ENCODE measurements at regions not wholly inside any gene's neighbourhood (a gene's known extent, or its start where the extent isn't known, plus 50 kb on each side); places are given as distances from the start of the nearest gene placed in this dataset.

- Mint-ChIP-seq H3K4me1 (peaks cover 6% of the 10 kb centered on the region), H3K4me3 (no peak overlapping the region), H3K36me3 (ENCODE audit: low read depth) (no peaks in the 10 kb centered on the region), H3K27me3 (ENCODE audit: low read depth) (no peaks in the 10 kb centered on the region), H3K9me3 (peaks cover 3% of the 10 kb centered on the region), H3K27ac (ENCODE audit: unreplicated experiment) (peak overlapping the region; percentile 8)
- no peak for TF ChIP-seq CTCF (conservative IDR thresholded peaks at IDR 0.05)
- no peak for DNase-seq (ENCODE audit: low read depth, low spot score)
These were observed 313.3 kb downstream of the MBD2 start for GRCh38 chr18:53911200-53911599.

DNA sequence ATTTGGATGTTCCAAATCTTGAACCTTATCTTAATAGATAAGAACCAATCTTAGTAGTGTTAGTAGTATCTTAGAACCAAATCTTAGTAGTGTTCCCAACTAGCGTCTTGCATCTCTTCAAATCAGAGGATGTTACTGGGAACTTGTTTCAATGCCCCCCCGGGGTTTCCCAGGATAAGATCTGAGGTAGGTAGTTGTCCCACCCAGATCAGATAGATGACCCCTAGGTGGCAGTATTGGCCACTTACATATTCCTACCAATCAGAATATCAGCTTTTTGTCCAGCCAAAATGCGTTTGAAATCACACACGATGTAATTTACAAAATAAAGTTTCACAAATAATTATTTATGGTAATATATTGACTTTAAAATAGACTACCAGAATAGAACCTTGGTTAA lies 314.8 kb downstream of the MBD2 start:
- TF ChIP-seq CTCF (conservative IDR thresholded peaks at IDR 0.05), result no peak
- Mint-ChIP-seq H3K27ac (ENCODE audit: unreplicated experiment) (no peak overlapping the region), H3K36me3 (ENCODE audit: low read depth) (no peaks in the 10 kb centered on the region), H3K9me3 (no peaks in the 10 kb centered on the region), H3K4me3 (no peak overlapping the region), H3K27me3 (ENCODE audit: low read depth) (no peaks in the 10 kb centered on the region), H3K4me1 (peaks cover 6% of the 10 kb centered on the region)
- DNase-seq (ENCODE audit: low read depth, low spot score), result no peak

- Mint-ChIP-seq H3K4me3 (no peak overlapping the region), H3K27ac (ENCODE audit: unreplicated experiment) (no peak overlapping the region), H3K9me3 (no peaks in the 10 kb centered on the region), H3K36me3 (ENCODE audit: low read depth) (no peaks in the 10 kb centered on the region), H3K27me3 (ENCODE audit: low read depth) (no peaks in the 10 kb centered on the region), H3K4me1 (peaks cover 6% of the 10 kb centered on the region)
- TF ChIP-seq CTCF (conservative IDR thresholded peaks at IDR 0.05), result no peak
- no peak for DNase-seq (ENCODE audit: low read depth, low spot score)
These were observed 316.5 kb downstream of the MBD2 start for GRCh38 chr18:53907921-53908320.

GRCh38 chr18:53906681-53907080 lies 317.8 kb downstream of the MBD2 start:
- Mint-ChIP-seq H3K27me3 (ENCODE audit: low read depth) (no peaks in the 10 kb centered on the region), H3K9me3 (no peaks in the 10 kb centered on the region), H3K27ac (ENCODE audit: unreplicated experiment) (no peak overlapping the region), H3K36me3 (ENCODE audit: low read depth) (no peaks in the 10 kb centered on the region), H3K4me3 (no peak overlapping the region), H3K4me1 (peaks cover 6% of the 10 kb centered on the region)
- no peak for DNase-seq (ENCODE audit: low read depth, low spot score)
- no peak for TF ChIP-seq CTCF (conservative IDR thresholded peaks at IDR 0.05)

GRCh38 chr18:53894675-53895442 lies 329.6 kb downstream of the MBD2 start:
- TF ChIP-seq CTCF (conservative IDR thresholded peaks at IDR 0.05), result no peak
- Mint-ChIP-seq H3K4me3 (no peak overlapping the region), H3K9me3 (no peaks in the 10 kb centered on the region), H3K27me3 (ENCODE audit: low read depth) (no peaks in the 10 kb centered on the region), H3K27ac (ENCODE audit: unreplicated experiment) (no peak overlapping the region), H3K36me3 (ENCODE audit: low read depth) (no peaks in the 10 kb centered on the region), H3K4me1 (no peaks in the 10 kb centered on the region)
- DNase-seq (ENCODE audit: low read depth, low spot score), result no peak

Measured in neural crest cell (in vitro differentiated cells).